Caco-2 (cell line): ENCODE measurements at regions not wholly inside any gene's neighbourhood (a gene's known extent, or its start where the extent isn't known, plus 50 kb on each side); places are given as distances from the start of the nearest gene placed in this dataset.

ENCODE experiments used
- BruUV-seq: library from RNA; stranded (reverse); fragments of 400-500 nt; replicated peaks from 2 replicates; lab custom pipeline; 2021; lab: Mats Ljungman, UMichigan
- CTCF ChIA-PET: fragments of 300-600 bp; sonication (Branson Sonifier 250); formaldehyde crosslinking; loops from one replicate; lab custom pipeline; 2022; ENCODE audit warnings: antibody characterized with exemption; lab: Charles Lee
- POLR2A ChIA-PET: fragments of 300-600 bp; sonication (Branson Sonifier 250); formaldehyde crosslinking; loops from one replicate; lab custom pipeline; 2022; ENCODE audit warnings: antibody characterized with exemption; lab: Charles Lee
- DNase-seq, 2 experiments: peaks; one replicate each; pipeline versions ENCODE4 v3.0.0 to v3.0.0-alpha.2; 2020 to 2022
- H3K27me3 ChIP-seq: replicated peaks from 2 replicates; pipeline ENCODE4 v1.6.0; 2011; ENCODE audit warnings: low read length; ENCODE audit not compliant: control insufficient read depth, insufficient read depth
- H3K36me3 ChIP-seq: 2 replicates; pipeline ENCODE4 v1.5.1; 2011; ENCODE audit warnings: low read length; ENCODE audit not compliant: control insufficient read depth, insufficient read depth
- H3K4me1 ChIP-seq: fragments of 250-450 bp; sonication (Bioruptor Pico); 2 replicates; pipeline ENCODE4 v1.5.1; 2020; ENCODE audit warnings: mild to moderate bottlenecking
- H3K4me3 ChIP-seq: 2 replicates; pipeline ENCODE4 v1.5.1; 2011; ENCODE audit warnings: low read depth, mild to moderate bottlenecking, control low read depth, low read length
- H3K9me3 ChIP-seq: fragments of 250-450 bp; sonication (Bioruptor Pico); 2 replicates; pipeline ENCODE4 v1.5.1; 2020; ENCODE audit warnings: mild to moderate bottlenecking, moderate library complexity
- H3K27ac Mint-ChIP-seq: one replicate; pipeline ENCODE4 v1.8.0; 2022; ENCODE audit warnings: mixed read lengths; ENCODE audit not compliant: unreplicated experiment
- H3K27me3 Mint-ChIP-seq: one replicate; pipeline ENCODE4 v1.8.0; 2022; ENCODE audit warnings: mixed read lengths; ENCODE audit not compliant: insufficient read depth, unreplicated experiment
- H3K36me3 Mint-ChIP-seq: one replicate; pipeline ENCODE4 v1.8.0; 2022; ENCODE audit warnings: mild to moderate bottlenecking, mixed read lengths; ENCODE audit not compliant: insufficient read depth, unreplicated experiment
- H3K4me1 Mint-ChIP-seq: one replicate; pipeline ENCODE4 v1.8.0; 2022; ENCODE audit warnings: low read depth, mixed read lengths; ENCODE audit not compliant: unreplicated experiment
- H3K4me3 Mint-ChIP-seq: one replicate; pipeline ENCODE4 v1.8.0; 2022; ENCODE audit warnings: mild to moderate bottlenecking, moderate library complexity, mixed read lengths; ENCODE audit not compliant: unreplicated experiment
- H3K9me3 Mint-ChIP-seq: one replicate; pipeline ENCODE4 v1.8.0; 2022; ENCODE audit warnings: mixed read lengths; ENCODE audit not compliant: unreplicated experiment
- intact Hi-C: fragments of 100-400 bp; cut with micrococcal nuclease; formaldehyde crosslinking; loops from one replicate; pipeline ENCODE4 v1.10.0; 2022; ENCODE audit not compliant: unreplicated experiment
- TF ChIP-seq, protein P1 (sequence below), 2 experiments: fragments of 200-600 bp in 1 of 2; IDR thresholded peaks; 1 replicate in 1 of 2; 2 replicates in 1 of 2; pipeline versions ENCODE4 v1.5.1 to v1.8.0; 2011 to 2022; ENCODE audit warnings: antibody characterized with exemption in 1 of 2, control low read depth in 1 of 2, inconsistent platforms in 1 of 2, low read depth in 1 of 2, low read length in 1 of 2, mild to moderate bottlenecking in 1 of 2, moderate library complexity in 1 of 2; ENCODE audit not compliant: insufficient read depth in 1 of 2, severe bottlenecking in 1 of 2, unreplicated experiment in 1 of 2

DNA sequence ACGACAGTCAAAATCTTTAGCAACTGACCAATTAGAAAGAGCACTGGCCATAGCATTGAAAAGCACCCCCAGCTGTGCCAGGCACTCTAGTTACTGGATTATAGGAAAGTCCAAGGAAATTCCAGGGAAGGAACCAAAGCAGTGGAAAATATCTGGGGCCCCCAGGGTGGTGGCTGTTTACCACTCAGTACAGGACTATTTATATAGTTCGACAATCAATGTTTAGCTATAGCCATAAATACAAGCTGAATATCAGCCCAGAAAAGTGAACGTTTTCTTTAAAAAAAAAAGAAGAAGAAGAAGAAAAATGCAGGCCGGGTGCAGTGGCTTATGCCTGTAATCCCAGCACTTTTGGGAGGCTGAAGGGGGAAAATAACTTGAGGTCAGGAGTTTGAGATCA lies 55.2 kb upstream of the UBAC2 start:
- Mint-ChIP-seq H3K4me3 (no peak overlapping the region), H3K27ac (no peak overlapping the region), H3K27me3 (no peaks in the 10 kb centered on the region), H3K9me3 (peaks cover 15% of the 10 kb centered on the region), H3K4me1 (no peaks in the 10 kb centered on the region), H3K36me3 (no peaks in the 10 kb centered on the region)
- no TSS peak for BruUV-seq
- no peak for DNase-seq
- TF ChIP-seq, protein P1, sequence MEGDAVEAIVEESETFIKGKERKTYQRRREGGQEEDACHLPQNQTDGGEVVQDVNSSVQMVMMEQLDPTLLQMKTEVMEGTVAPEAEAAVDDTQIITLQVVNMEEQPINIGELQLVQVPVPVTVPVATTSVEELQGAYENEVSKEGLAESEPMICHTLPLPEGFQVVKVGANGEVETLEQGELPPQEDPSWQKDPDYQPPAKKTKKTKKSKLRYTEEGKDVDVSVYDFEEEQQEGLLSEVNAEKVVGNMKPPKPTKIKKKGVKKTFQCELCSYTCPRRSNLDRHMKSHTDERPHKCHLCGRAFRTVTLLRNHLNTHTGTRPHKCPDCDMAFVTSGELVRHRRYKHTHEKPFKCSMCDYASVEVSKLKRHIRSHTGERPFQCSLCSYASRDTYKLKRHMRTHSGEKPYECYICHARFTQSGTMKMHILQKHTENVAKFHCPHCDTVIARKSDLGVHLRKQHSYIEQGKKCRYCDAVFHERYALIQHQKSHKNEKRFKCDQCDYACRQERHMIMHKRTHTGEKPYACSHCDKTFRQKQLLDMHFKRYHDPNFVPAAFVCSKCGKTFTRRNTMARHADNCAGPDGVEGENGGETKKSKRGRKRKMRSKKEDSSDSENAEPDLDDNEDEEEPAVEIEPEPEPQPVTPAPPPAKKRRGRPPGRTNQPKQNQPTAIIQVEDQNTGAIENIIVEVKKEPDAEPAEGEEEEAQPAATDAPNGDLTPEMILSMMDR (IDR thresholded peaks at IDR 0.05; ENCODE audit: insufficient read depth in 1 of 2, low read depth in 1 of 2, low read length in 1 of 2, severe bottlenecking in 1 of 2, unreplicated experiment in 1 of 2) = no peak
- H3K4me1 ChIP-seq = no peaks in the 10 kb centered on the region
- no peak overlapping the region for H3K4me3 ChIP-seq
- peaks cover 7% of the 10 kb centered on the region; the same call in 1 of the 2 replicates for H3K9me3 ChIP-seq
- H3K36me3 ChIP-seq = no peaks in the 10 kb centered on the region
- ChIA-PET POLR2A (no interaction called here), CTCF (no interaction called here)
- intact Hi-C loops = no loop called here
- no peaks in the 10 kb centered on the region for H3K27me3 ChIP-seq

DNA sequence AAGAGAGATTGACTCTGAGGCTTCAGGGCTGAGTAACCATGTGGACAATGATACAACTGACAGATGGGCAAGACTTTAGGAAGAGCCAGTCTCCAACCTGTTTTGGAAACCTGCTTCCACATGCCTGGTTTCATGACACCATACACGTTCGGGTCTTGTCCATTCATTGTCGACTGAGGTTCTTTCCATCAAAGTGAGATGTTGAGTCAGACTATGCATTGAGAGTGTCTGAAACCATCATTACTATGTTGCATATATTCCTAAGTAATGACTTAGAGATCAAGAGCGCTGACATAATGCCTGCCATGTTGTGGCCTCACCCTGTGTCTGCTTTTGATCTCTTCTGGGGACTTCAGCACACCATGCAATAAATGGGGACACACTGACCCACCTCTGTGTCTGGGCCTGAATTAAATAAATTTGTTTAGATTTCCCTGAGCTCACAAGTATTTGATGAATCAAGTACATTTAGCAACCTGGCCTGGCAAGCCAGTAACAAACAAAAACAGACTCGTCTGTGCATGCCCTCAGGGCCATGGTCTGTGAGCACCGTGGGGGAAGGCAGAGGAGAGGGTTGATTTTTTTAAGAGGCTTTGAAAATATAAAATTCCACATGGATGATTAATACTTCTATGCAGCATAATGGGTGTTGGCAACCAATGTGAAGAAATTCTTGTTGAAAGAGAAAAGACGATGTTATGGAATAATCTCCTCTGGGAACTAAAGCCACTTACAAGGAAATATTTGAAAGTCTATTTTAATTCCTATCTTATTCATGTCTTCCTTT lies 49.9 kb upstream of the UBAC2 start:
- Mint-ChIP-seq H3K27ac (no peak overlapping the region), H3K9me3 (no peaks in the 10 kb centered on the region), H3K4me3 (no peak overlapping the region), H3K27me3 (no peaks in the 10 kb centered on the region), H3K4me1 (peaks cover 6% of the 10 kb centered on the region), H3K36me3 (no peaks in the 10 kb centered on the region)
- Histone ChIP-seq H3K4me1 (no peaks in the 10 kb centered on the region), H3K27me3 (no peaks in the 10 kb centered on the region), H3K4me3 (no peak overlapping the region), H3K36me3 (no peaks in the 10 kb centered on the region), H3K9me3 (no peaks in the 10 kb centered on the region)
- no peak for DNase-seq
- ChIA-PET POLR2A (no interaction called here), CTCF (no interaction called here)
- no TSS peak for BruUV-seq
- TF ChIP-seq, protein P1 (IDR thresholded peaks at IDR 0.05; ENCODE audit: insufficient read depth in 1 of 2, low read depth in 1 of 2, low read length in 1 of 2, severe bottlenecking in 1 of 2, unreplicated experiment in 1 of 2) = no peak
- intact Hi-C loops = no loop called here
